GM21390 (cell line): ENCODE measurements at regions not wholly inside any gene's neighbourhood (a gene's known extent, or its start where the extent isn't known, plus 50 kb on each side); places are given as distances from the start of the nearest gene placed in this dataset.
"Not testable (repeated sequence)": the region's sequence is repeated elsewhere in the genome, so short reads cannot be mapped to it uniquely, and the experiment has no call there.

Source experiments
- ATAC-seq: cut with Tn5 transposase; IDR thresholded peaks from one replicate; pipeline ENCODE4 v1.9.1; 2021; ENCODE audit not compliant: unreplicated experiment

DNA sequence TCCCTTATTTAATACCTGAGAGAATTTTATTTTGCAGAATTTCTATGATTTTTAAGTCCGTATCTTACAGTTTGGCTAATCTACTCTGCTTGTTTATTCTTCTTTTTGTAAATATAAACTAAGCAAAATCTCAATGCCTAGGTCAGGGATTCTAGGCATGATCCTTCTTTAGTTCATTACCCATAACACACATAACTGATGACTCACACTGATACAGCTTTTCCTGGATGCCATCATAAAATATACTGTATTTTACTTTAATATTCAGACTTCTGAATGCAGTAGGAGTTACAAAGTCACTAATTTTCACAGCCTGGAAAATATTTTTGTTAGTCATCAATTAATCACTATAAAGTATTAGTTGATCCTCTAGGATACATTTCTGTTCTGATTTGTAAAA lies 898.2 kb upstream of the RAG2 start:
- ATAC-seq, result no peak

DNA sequence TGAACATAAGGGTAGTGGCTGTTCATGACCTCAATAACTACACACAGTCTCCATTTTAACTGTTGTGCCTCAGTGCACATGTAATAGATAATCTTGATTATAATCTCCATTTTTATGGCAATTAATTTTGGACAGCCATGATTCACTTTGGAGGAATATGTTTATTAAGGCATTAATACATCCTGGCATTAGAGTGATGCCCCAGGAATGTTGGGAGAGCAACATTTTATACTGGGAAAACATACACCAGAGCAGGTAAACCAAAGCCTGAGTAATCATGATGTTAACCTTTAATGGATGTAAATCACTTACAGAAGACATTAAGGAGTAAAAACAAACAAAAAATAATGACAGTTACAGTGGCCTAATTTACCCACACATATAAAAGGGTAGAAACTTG lies 886.3 kb upstream of the RAG2 start:
- ATAC-seq, result no peak

DNA sequence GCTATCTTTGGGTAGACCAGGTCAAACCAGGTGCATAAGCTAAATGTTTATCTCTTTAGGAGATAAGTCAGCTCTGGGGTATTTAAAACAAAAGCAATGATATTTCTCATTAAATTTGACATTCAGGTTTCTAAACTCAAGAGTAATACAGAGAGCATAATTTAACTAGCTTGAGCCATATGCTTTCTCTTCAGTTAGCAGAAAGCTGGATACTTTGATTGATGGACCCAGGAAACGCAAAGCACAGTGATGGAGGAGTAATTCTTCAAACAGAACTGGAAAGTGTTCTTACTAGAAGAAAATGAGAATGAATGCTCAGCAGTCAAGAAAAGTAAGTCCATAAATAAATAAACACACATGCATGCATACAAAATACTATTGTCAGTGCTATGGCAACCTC lies 885.7 kb upstream of the RAG2 start:
- ATAC-seq, result no peak

- no peak for ATAC-seq
These were observed 876.9 kb upstream of the RAG2 start for GRCh38 chr11:37474889-37475288.

DNA sequence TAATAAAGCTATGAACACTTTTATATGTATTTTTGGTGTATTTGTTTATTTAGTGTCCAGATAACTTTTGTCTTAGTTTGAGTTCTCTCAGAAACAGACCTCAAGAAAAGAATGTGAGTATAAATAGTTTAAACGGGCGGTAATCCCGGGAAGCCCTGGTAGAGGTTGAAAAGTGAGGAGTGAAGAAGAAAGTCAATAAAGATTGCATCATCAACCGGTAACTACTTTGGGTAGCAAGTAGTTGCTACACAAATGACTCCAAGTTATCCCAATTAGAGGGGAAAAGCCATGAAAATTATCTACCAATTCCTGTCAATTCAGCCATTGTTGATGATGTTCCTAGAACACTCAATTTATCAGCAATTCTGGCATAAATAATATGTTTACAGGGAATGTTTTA lies 870.3 kb upstream of the RAG2 start:
- no peak for ATAC-seq

GRCh38 chr11:37465221-37465620 lies 867.2 kb upstream of the RAG2 start:
- ATAC-seq, result no peak

- ATAC-seq, result no peak
These were observed 861.4 kb upstream of the RAG2 start for GRCh38 chr11:37459456-37459855.

DNA sequence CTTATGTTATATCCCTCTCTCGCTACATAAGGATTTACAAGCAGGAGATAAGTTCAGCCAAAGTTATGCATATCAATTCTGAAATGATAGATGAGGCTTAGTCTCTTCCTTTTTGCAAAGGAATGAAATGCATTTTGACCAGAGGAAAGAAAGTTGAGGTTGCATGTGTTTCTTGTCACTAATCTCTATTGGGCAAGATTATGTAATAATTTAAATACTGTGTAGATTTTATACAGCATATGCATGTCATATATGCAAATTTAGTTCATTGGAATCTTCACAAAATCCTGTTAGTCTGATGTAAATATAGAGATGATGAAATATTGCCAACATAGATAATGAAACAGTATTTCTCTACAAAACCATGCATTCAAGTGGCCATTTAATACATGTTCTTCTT lies 858.7 kb upstream of the RAG2 start:
- ATAC-seq, result no peak

GRCh38 chr11:37451903-37452302 lies 853.9 kb upstream of the RAG2 start:
- ATAC-seq, result no peak

DNA sequence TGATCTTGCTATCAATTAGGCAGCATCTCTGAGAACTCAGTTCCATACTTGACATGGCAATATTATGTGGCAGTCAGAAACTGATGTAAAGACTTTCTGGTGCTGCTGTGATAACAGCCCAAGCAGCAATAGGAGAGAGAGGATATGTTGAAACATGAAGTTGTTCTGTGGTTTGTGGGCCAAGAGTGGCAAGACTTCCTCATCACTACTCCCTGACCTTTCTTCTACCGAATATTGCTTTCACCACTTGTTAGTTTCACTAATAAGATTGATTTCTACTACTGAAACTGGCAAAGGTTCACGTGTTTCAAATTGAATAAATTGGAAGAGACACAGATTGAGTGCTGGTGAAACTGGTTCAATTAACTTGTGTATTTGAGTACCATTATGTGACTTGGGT lies 852.6 kb upstream of the RAG2 start:
- ATAC-seq, result peak; percentile 82

- no peak for ATAC-seq
These were observed 851.1 kb upstream of the RAG2 start for GRCh38 chr11:37449146-37449545.

DNA sequence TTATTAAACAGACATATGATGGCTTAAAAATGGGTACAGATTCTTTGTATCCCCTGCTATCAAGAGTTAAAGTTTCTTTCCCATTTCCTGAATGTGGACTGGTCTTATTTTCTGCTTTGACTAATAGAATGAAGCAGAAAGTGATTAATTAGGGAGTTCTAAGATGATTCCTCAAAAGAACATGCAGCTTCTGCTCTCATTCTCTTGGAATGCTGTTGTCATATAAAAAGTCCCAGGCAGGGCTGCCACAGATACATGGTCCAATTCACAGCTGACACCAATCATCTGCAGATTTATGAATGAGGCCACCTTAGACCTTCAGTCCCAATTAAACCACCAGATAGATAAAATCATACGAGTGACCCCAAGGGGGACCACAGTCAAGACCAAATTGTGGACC lies 844.5 kb upstream of the RAG2 start:
- ATAC-seq, result no peak

GRCh38 chr11:37431633-37432230 lies 833.7 kb upstream of the RAG2 start:
- not testable (repeated sequence) for ATAC-seq

- not testable (repeated sequence) for ATAC-seq
These were observed 833.1 kb upstream of the RAG2 start for GRCh38 chr11:37430966-37431632.

DNA sequence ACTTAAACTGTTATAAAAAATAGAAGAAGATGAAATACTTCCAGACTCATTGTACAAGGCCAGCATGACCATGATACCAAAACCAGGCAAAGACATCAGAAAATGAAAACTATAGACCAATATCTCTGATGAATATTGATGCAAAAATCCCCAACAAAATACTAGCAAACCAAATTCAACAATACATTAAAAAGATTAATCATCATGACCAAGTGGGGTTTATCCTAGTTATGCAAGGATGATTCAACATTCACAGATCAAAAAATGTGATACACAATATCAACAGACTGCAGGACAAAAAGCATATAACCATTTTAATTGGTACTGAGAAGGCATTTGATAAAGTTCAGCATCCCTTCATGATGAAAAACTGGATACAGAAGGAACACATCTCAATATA lies 824.5 kb upstream of the RAG2 start:
- ATAC-seq, result no peak

- no peak for ATAC-seq
These were observed 813.3 kb upstream of the RAG2 start for GRCh38 chr11:37411289-37411688.

DNA sequence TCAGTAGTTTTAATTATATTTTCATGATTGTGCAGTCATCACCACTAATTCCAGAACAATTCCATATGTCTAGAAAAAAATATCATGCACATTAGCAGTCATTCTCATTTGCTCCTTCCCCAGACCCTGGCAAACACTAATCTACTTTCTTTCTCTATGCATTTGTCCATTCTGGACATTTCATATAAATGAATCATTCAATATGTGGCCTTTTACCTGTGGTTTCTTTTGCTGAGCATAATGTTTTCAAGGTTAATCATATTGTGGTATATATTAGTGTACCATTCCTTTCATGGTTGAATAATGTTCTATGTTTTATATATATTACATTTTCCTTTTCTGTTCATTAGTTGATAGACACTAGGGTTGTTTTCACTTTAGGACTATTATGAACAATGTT lies 811.1 kb upstream of the RAG2 start:
- ATAC-seq, result no peak

- ATAC-seq, result no peak
These were observed 809.4 kb upstream of the RAG2 start for GRCh38 chr11:37407461-37407860.

- no peak for ATAC-seq
These were observed 808.6 kb upstream of the RAG2 start for GRCh38 chr11:37406651-37407050.

GRCh38 chr11:37404231-37404630 lies 806.2 kb upstream of the RAG2 start:
- no peak for ATAC-seq

DNA sequence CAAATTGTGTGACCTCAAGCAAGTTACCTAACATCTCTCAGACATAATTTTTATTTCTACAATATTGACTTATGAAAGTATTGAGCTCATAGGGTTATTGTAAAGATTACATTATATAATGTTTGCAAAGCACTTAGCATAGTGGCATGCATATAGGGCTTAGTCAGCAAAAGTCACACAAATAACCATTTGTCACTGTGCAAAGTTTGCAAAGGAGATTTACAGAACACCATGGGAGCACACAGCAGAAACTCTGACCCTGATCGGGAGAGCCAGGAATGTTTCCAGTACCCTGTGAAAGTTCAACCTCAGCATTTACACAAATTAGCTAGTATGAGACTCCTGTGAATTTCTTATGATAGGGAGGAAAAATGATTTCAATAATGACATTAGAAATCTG lies 804.6 kb upstream of the RAG2 start:
- ATAC-seq, result no peak

DNA sequence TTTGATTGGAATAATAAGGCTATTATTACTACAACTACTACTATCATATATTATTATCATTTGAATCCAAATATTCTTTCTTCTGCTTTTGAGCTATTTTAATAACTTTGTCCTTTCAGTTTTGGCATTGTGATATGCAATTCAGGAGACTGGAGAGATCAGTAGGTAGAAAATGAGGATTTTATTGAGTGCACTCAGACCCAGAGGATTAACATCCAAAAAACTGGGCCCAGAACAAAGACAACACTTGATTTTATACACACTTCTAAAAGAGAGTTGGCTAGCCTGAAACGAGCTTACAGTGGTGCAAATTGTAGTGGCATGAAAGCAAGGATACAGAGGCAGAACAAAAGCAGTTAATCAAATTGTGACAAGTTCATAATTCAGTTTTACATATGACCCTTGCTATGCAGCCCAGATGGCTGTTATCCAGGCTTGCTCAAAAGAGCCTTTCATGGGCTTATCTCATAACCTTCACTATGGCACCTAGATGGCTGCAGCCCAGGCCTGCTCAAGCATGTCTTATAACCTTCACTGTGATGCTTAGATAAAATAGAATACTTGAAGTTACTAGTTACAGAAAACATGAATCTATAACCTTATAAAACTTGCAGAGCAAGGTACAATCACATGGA lies 796.3 kb upstream of the RAG2 start:
- ATAC-seq, result no peak

DNA sequence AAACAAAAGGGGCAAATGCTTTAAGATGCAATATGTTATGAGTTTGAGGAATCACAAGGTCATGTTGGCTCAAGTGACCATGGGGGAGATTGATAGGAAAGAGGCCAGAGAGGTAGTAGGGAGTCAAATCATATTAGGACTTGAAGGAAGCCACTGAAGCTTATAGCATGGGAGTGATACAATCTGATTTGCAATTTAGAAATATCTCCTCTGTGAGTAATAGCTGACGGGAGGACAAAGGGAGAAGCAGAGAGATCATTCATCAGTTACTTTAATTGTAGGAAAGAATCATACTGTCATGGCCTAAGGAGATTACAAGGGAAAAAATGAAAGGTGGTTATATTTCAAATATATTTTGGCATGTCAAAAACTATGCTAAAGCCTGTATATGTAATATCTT lies 793.6 kb upstream of the RAG2 start:
- no peak for ATAC-seq
